Stomach (tissue), 4 donors: ENCODE measurements at regions not wholly inside any gene's neighbourhood (a gene's known extent, or its start where the extent isn't known, plus 50 kb on each side); places are given as distances from the start of the nearest gene placed in this dataset.

Experiments used
- EP300 ChIP-seq: sonication (generic); formaldehyde crosslinking; IDR thresholded peaks from one replicate; pipeline ENCODE4 v1.6.1; 2017; ENCODE audit warnings: antibody characterized with exemption
- POLR2A ChIP-seq, 4 donors: fragments of 450-650 bp; IDR thresholded peaks; one replicate each; pipeline ENCODE4 v1.6.1; 2016; ENCODE audit warnings: antibody characterized with exemption in 4 of 4, control low read depth in 2 of 4, mild to moderate bottlenecking in 1 of 4, moderate library complexity in 1 of 4
- POLR2AphosphoS5 ChIP-seq, 3 donors: sonication (generic); formaldehyde crosslinking; IDR thresholded peaks; one replicate each; pipeline ENCODE4 v1.6.1; 2016; ENCODE audit warnings: antibody characterized with exemption in 3 of 3

- TF ChIP-seq EP300 (no peak), POLR2AphosphoS5 (IDR thresholded peaks at IDR 0.05) (no peak), POLR2A (IDR thresholded peaks at IDR 0.05) (no peak)
Observed at GRCh38 chr19:28019371-28019770, 1193.6 kb downstream of the UQCRFS1 start.
